T-cell (primary cell): ENCODE measurements at regions not wholly inside any gene's neighbourhood (a gene's known extent, or its start where the extent isn't known, plus 50 kb on each side); places are given as distances from the start of the nearest gene placed in this dataset.

ENCODE experiments used
- ATAC-seq, 4 experiments: fragments of 200-7000 bp in 3 of 4; fragments of 150-1000 bp in 1 of 4; cut with Tn5 transposase; replicated peaks in 1 of 4; 1 replicate in 3 of 4; 2 replicates in 1 of 4; pipeline ENCODE4 v1.10.0; 2021; ENCODE audit warnings: moderate library complexity in 3 of 4, mild to moderate bottlenecking in 2 of 4, moderate number of reproducible peaks in 1 of 4
- CTCF ChIA-PET, 2 donors: fragments of 300-600 bp; sonication (Branson Sonifier 250); formaldehyde crosslinking; loops; one replicate each; lab custom pipeline; 2022; ENCODE audit warnings: antibody characterized with exemption in 2 of 2; lab: Charles Lee
- POLR2A ChIA-PET, 2 donors: fragments of 300-600 bp; sonication (Branson Sonifier 250); formaldehyde crosslinking; loops; one replicate each; lab custom pipeline; 2022; ENCODE audit warnings: antibody characterized with exemption in 2 of 2; lab: Charles Lee
- DNase-seq, 35 experiments: peaks; one replicate each; pipeline versions ENCODE4 v3.0.0 to v3.0.0-alpha.2; 2013 to 2023
- H3K27ac ChIP-seq: one replicate; pipeline ENCODE4 v1.5.1; 2013; ENCODE audit warnings: low read length
- H3K27me3 ChIP-seq, 2 experiments: replicated peaks in 1 of 2; 1 replicate in 1 of 2; 2 replicates in 1 of 2; pipeline versions ENCODE4 v1.6.1 to v1.7.0; 2013; ENCODE audit warnings: low read length in 1 of 2, mixed read lengths in 1 of 2; ENCODE audit not compliant: control insufficient read depth in 2 of 2, insufficient read depth in 2 of 2; ENCODE audit errors: extremely low read depth in 1 of 2
- H3K36me3 ChIP-seq, 2 donors: 1 replicate in 1 of 2; 2 replicates in 1 of 2; pipeline versions ENCODE4 v1.6.1 to v1.7.0; 2013; ENCODE audit warnings: low read length in 1 of 2; ENCODE audit not compliant: control insufficient read depth in 2 of 2, insufficient read depth in 1 of 2; ENCODE audit errors: extremely low read depth in 1 of 2
- H3K4me1 ChIP-seq, 2 experiments: 1 replicate in 1 of 2; 2 replicates in 1 of 2; pipeline versions ENCODE4 v1.6.1 to v1.7.0; 2013; ENCODE audit warnings: low read length in 2 of 2, mixed read lengths in 1 of 2; ENCODE audit not compliant: insufficient read depth in 2 of 2, control insufficient read depth in 1 of 2; ENCODE audit errors: extremely low read depth in 1 of 2
- H3K4me3 ChIP-seq, 2 donors: 1 replicate in 1 of 2; 2 replicates in 1 of 2; pipeline versions ENCODE4 v1.5.1 to v1.7.0; 2013; ENCODE audit warnings: mild to moderate bottlenecking in 2 of 2, low read length in 1 of 2, moderate library complexity in 1 of 2; ENCODE audit not compliant: control insufficient read depth in 1 of 2; ENCODE audit errors: extremely low read depth in 1 of 2
- H3K9me3 ChIP-seq: 2 replicates; pipeline ENCODE4 v1.7.0; 2013
- H3K27ac Mint-ChIP-seq, 2 donors: one replicate each; pipeline ENCODE4 v1.8.0; 2020 to 2021; ENCODE audit warnings: mild to moderate bottlenecking in 2 of 2, mixed read lengths in 2 of 2
- H3K27me3 Mint-ChIP-seq, 2 donors: one replicate each; pipeline ENCODE4 v1.8.0; 2021 to 2022; ENCODE audit warnings: mixed read lengths in 2 of 2
- H3K36me3 Mint-ChIP-seq: one replicate; pipeline ENCODE4 v1.8.0; 2021; ENCODE audit warnings: mixed read lengths
- H3K4me1 Mint-ChIP-seq, 3 donors: one replicate each; pipeline ENCODE4 v1.8.0; 2020 to 2022; ENCODE audit warnings: mixed read lengths in 3 of 3, mild to moderate bottlenecking in 1 of 3
- H3K4me3 Mint-ChIP-seq, 3 donors: one replicate each; pipeline ENCODE4 v1.8.0; 2020 to 2022; ENCODE audit warnings: mild to moderate bottlenecking in 3 of 3, mixed read lengths in 3 of 3, moderate library complexity in 3 of 3
- H3K9me3 Mint-ChIP-seq, 3 donors: one replicate each; pipeline ENCODE4 v1.8.0; 2020 to 2022; ENCODE audit warnings: mixed read lengths in 3 of 3
- WGBS: methylation state at CpG from one replicate; pipeline ENCODE4 v1.1.5; 2013; ENCODE audit warnings: missing lambda C conversion rate; ENCODE audit not compliant: insufficient coverage; 5-methylcytosine and 5-hydroxymethylcytosine counted together

DNA sequence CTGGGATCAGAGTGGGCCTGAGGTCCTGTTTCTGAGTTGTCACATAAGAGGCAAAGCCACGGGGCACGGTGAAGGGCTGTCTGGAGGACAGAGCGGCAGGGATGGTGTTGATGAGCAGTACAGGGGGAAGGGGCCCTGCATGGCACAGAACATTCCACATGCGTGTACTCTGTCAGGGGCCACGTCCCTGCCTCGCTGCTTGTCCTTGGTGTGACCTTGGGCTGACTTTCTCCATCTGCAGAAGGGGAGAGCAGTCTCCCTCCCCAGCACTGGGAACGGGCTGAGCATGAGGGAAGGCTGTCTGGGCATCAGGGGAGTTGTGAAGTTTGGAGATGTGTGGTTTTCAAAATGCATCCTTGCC lies 71.5 kb upstream of the GSE1 start:
- Mint-ChIP-seq H3K27me3 (no peaks in the 10 kb centered on the region), H3K4me1 (peaks cover 0 to 2% (median 1%) of the 10 kb centered on the region in 3 donors), H3K9me3 (peaks cover 0 to 9% (median 4%) of the 10 kb centered on the region in 3 donors), H3K36me3 (peaks cover 4% of the 10 kb centered on the region), H3K27ac (no peak overlapping the region), H3K4me3 (no peak overlapping the region)
- Histone ChIP-seq H3K27me3 (peaks cover 0 to 9% of the 10 kb centered on the region in 2 experiments), H3K36me3 (no peaks in the 10 kb centered on the region), H3K4me3 (no peak overlapping the region), H3K9me3 (no peaks in the 10 kb centered on the region), H3K27ac (no peak overlapping the region), H3K4me1 (peaks cover 0 to 4% of the 10 kb centered on the region in 2 experiments)
- WGBS, result 50% methylated on average over 2 of the region's 7 CpGs
- POLR2A ChIA-PET, result no interaction called here
- DNase-seq (no peak), ATAC-seq (no peak)
- CTCF ChIA-PET, result no interaction called here

GRCh38 chr16:85541980-85542900 lies 70.9 kb upstream of the GSE1 start:
- Histone ChIP-seq H3K4me1 (peaks cover 0 to 4% of the 10 kb centered on the region in 2 experiments), H3K36me3 (no peaks in the 10 kb centered on the region), H3K9me3 (no peaks in the 10 kb centered on the region), H3K27me3 (peaks cover 0 to 9% of the 10 kb centered on the region in 2 experiments), H3K27ac (no peak overlapping the region), H3K4me3 (no peak overlapping the region)
- Mint-ChIP-seq H3K4me3 (no peak overlapping the region), H3K27ac (no peak overlapping the region), H3K36me3 (peaks cover 4% of the 10 kb centered on the region), H3K27me3 (no peaks in the 10 kb centered on the region), H3K9me3 (peaks cover 0 to 9% (median 4%) of the 10 kb centered on the region in 3 donors), H3K4me1 (peaks cover 0 to 2% (median 0%) of the 10 kb centered on the region in 3 donors)
- WGBS, result 81% methylated on average over 10 of the region's 20 CpGs
- ChIA-PET POLR2A (no interaction called here), CTCF (interaction anchor here in 1 of 2 donors (0.6 kb wide), 1 partner anchor 28 kb away, joined by 3 read pairs; no protein-coding TSS in a partner anchor)
- ATAC-seq, result no peak
- no peak for DNase-seq

- DNase-seq (no peak), ATAC-seq (no peak)
- H3K27me3 ChIP-seq, result peaks cover 0 to 7% of the 10 kb centered on the region in 2 experiments
- H3K27me3 Mint-ChIP-seq, result no peaks in the 10 kb centered on the region
- ChIA-PET CTCF (interaction anchor here in 1 of 2 donors (0.6 to 0.7 kb wide), 3 partner anchors 122 to 212 kb away, joined by 3 to 7 read pairs (median 5); no protein-coding TSS in a partner anchor), POLR2A (no interaction called here)
- 75% methylated on average over 2 of the region's 4 CpGs for WGBS
- peaks cover 0 to 9% (median 4%) of the 10 kb centered on the region in 3 donors for H3K9me3 Mint-ChIP-seq
- no peak overlapping the region for H3K4me3 ChIP-seq
- peaks cover 0 to 4% of the 10 kb centered on the region in 2 experiments for H3K4me1 ChIP-seq
- H3K36me3 ChIP-seq, result no peaks in the 10 kb centered on the region
- peaks cover 0 to 2% (median 0%) of the 10 kb centered on the region in 3 donors for H3K4me1 Mint-ChIP-seq
- H3K27ac ChIP-seq, result no peak overlapping the region
- H3K4me3 Mint-ChIP-seq, result no peak overlapping the region
- H3K36me3 Mint-ChIP-seq, result peaks cover 4% of the 10 kb centered on the region
- no peak overlapping the region for H3K27ac Mint-ChIP-seq
- no peaks in the 10 kb centered on the region for H3K9me3 ChIP-seq
Measured at GRCh38 chr16:85543536-85543935, 69.6 kb upstream of the GSE1 start.

DNA sequence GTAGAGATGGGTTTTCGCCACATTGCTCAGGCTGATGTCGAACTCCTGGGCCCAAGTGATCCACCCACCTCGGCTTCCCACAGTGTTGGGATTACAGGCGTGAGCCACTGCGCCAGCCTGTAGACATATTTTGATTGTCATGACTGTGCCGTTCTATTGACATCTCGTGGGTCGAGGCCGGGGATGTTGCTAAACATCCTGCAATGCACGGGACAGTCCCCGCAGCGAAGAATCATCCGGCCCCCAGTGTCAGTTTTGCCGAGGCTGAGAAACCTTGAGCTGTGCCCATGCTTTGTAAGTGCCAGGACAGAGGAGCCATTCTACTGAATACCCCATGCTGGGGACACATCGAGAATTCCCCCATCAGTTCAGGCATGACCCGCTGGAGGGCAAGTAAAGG lies 69.1 kb upstream of the GSE1 start:
- Mint-ChIP-seq H3K4me3 (no peak overlapping the region), H3K36me3 (peaks cover 4% of the 10 kb centered on the region), H3K27me3 (no peaks in the 10 kb centered on the region), H3K4me1 (peaks cover 0 to 2% (median 0%) of the 10 kb centered on the region in 3 donors), H3K9me3 (peaks cover 0 to 9% (median 4%) of the 10 kb centered on the region in 3 donors), H3K27ac (no peak overlapping the region)
- DNase-seq (no peak), ATAC-seq (no peak)
- CTCF ChIA-PET, result no interaction called here
- 94% methylated on average over 15 of the region's 16 CpGs for WGBS
- Histone ChIP-seq H3K4me3 (no peak overlapping the region), H3K4me1 (peaks cover 0 to 4% of the 10 kb centered on the region in 2 experiments), H3K36me3 (no peaks in the 10 kb centered on the region), H3K9me3 (no peaks in the 10 kb centered on the region), H3K27ac (no peak overlapping the region), H3K27me3 (peaks cover 0 to 4% of the 10 kb centered on the region in 2 experiments)
- POLR2A ChIA-PET, result no interaction called here

- ChIA-PET CTCF (no interaction called here), POLR2A (no interaction called here)
- Mint-ChIP-seq H3K36me3 (peaks cover 4% of the 10 kb centered on the region), H3K27me3 (no peaks in the 10 kb centered on the region), H3K4me1 (peaks cover 0 to 2% (median 0%) of the 10 kb centered on the region in 3 donors), H3K4me3 (no peak overlapping the region), H3K9me3 (peaks cover 0 to 5% (median 4%) of the 10 kb centered on the region in 3 donors), H3K27ac (no peak overlapping the region)
- peaks cover 0 to 4% of the 10 kb centered on the region in 2 experiments for H3K27me3 ChIP-seq
- DNase-seq, result no peak
- 95% methylated on average over 16 of the region's 16 CpGs for WGBS
- no peak overlapping the region for H3K27ac ChIP-seq
- no peak overlapping the region for H3K4me3 ChIP-seq
- H3K36me3 ChIP-seq, result no peaks in the 10 kb centered on the region
- ATAC-seq, result no peak
- H3K9me3 ChIP-seq, result no peaks in the 10 kb centered on the region
- peaks cover 0 to 4% of the 10 kb centered on the region in 2 experiments for H3K4me1 ChIP-seq
Measured at GRCh38 chr16:85544668-85545067, 68.5 kb upstream of the GSE1 start.

GRCh38 chr16:85545227-85545818 lies 67.8 kb upstream of the GSE1 start:
- CTCF ChIA-PET, result no interaction called here
- Mint-ChIP-seq H3K27ac (peak overlapping the region in 1 of 2 donors; percentile 3), H3K9me3 (no peaks in the 10 kb centered on the region), H3K4me3 (no peak overlapping the region), H3K4me1 (peaks cover 0 to 2% (median 0%) of the 10 kb centered on the region in 3 donors), H3K27me3 (no peaks in the 10 kb centered on the region), H3K36me3 (no peaks in the 10 kb centered on the region)
- H3K4me3 ChIP-seq, result no peak overlapping the region
- ATAC-seq (no peak), DNase-seq (no peak)
- peaks cover 0 to 4% of the 10 kb centered on the region in 2 experiments for H3K4me1 ChIP-seq
- H3K27ac ChIP-seq, result no peak overlapping the region
- H3K27me3 ChIP-seq, result peaks cover 0 to 4% of the 10 kb centered on the region in 2 experiments
- H3K9me3 ChIP-seq, result no peaks in the 10 kb centered on the region
- H3K36me3 ChIP-seq, result no peaks in the 10 kb centered on the region
- POLR2A ChIA-PET, result no interaction called here
- 100% methylated on average over 1 of the region's 7 CpGs for WGBS
